Type B pancreatic cell (in vitro differentiated cells): ENCODE measurements at regions not wholly inside any gene's neighbourhood (a gene's known extent, or its start where the extent isn't known, plus 50 kb on each side); places are given as distances from the start of the nearest gene placed in this dataset.

ENCODE experiments used
- DNase-seq: peaks from one replicate; pipeline ENCODE4 v3.0.0; 2021; ENCODE audit warnings: mixed read lengths; ENCODE audit not compliant: unreplicated experiment; ENCODE audit errors: extremely low spot score
- H3K27ac Mint-ChIP-seq: 2 replicates; pipeline ENCODE4 v1.8.0; 2021; ENCODE audit warnings: mild to moderate bottlenecking, mixed read lengths
- H3K27me3 Mint-ChIP-seq: 2 replicates; pipeline ENCODE4 v1.8.0; 2021; ENCODE audit warnings: mixed read lengths
- H3K36me3 Mint-ChIP-seq: 2 replicates; pipeline ENCODE4 v1.8.0; 2021; ENCODE audit warnings: mixed read lengths
- H3K4me1 Mint-ChIP-seq: one replicate; pipeline ENCODE4 v1.8.0; 2021; ENCODE audit warnings: mixed read lengths; ENCODE audit not compliant: unreplicated experiment
- H3K4me3 Mint-ChIP-seq: 2 replicates; pipeline ENCODE4 v1.8.0; 2021; ENCODE audit warnings: mild to moderate bottlenecking, mixed read lengths
- H3K9me3 Mint-ChIP-seq: 2 replicates; pipeline ENCODE4 v1.8.0; 2021; ENCODE audit warnings: mixed read lengths
- CTCF ChIP-seq: fragments of 200-600 bp; sonication (generic); conservative IDR thresholded peaks from 2 replicates; pipeline ENCODE4 v1.5.0; 2021; ENCODE audit warnings: antibody characterized with exemption, mild to moderate bottlenecking

DNA sequence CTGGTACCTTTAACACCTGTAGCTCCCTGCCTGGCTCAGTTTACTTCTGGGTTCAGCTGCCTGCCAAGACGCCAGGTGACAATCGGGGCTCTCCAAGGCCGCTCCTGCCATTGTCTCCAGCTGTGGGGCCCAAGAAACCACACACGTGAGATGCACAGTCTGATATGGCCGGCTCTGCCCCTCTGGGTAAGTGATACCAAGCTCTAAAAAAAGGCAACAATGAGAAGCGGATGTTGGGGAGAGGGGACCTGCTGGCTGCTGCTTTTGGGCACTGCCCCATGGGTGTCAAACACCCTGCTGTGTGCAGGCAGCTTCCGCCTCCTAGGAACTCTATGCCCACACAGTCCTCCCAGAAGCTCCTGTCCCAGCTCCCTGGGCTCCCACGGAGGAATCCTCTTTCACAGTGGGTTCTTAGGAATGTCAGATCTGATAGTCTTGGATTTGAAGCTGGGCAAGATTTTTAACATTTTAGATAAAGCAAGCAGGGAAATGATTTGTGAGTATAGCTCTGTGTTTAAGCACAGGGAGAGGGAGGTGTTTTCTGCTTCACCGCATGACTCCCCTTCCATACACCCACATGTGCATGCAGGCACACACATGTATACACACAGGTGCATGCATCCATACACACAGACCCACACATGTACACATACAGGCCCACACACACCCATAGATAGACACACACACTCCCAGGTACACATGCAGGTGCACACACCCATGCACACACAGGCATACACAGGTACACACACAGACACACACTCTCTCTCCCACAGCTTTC lies 1135.8 kb downstream of the BCL11B start:
- H3K4me3 Mint-ChIP-seq, result no peak overlapping the region
- no peaks in the 10 kb centered on the region for H3K9me3 Mint-ChIP-seq
- peaks cover 40% of the 10 kb centered on the region for H3K4me1 Mint-ChIP-seq
- no peak for DNase-seq
- no peaks in the 10 kb centered on the region for H3K36me3 Mint-ChIP-seq
- H3K27me3 Mint-ChIP-seq, result peaks cover 41% of the 10 kb centered on the region
- no peak overlapping the region for H3K27ac Mint-ChIP-seq
- TF ChIP-seq CTCF, result no peak

DNA sequence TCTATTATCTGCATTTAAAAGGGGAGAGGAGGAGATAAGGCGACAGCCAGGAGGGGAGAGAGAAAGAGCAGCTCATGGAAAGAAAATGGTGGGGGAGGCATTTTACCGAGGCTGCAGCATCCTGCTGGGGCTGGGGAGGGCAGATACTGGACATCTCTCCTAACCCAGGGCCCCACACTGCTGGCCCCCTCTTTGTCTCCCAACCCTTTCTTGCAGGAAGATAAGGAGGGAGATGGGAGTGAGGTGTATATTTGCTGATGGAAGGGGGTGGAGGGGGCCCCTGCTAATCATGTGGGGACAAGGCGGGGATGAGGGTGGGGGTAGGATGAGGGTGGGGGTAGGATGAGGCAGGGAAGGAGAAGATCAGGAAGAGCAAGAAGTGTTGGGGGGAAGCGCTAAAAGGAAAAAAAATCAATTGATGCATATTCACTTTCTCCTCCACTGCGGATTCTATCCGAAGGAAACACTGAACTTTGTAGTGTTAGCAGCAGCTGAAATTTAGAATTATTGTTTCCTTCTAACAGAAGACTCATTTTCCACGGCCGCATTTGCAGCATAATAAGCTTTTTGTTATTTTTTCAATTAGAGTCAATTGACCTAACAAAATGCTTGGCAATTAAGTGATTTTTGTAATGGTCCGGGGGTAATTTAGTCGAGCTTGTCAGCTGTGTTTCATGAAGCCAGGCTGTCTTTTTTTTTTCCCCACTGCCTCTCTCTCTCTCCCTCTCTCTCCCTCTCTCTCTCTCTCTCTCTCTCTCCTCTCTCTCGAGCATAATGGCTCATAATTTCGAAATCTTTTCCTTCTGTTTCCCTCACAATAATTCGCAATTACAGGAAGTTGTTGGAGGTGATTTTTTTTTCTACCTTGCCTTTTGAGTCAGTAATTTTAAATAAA lies 1134.6 kb downstream of the BCL11B start:
- peaks cover 40% of the 10 kb centered on the region for H3K4me1 Mint-ChIP-seq
- peaks cover 37% of the 10 kb centered on the region for H3K27me3 Mint-ChIP-seq
- H3K4me3 Mint-ChIP-seq, result peak overlapping the region; percentile 72
- H3K9me3 Mint-ChIP-seq, result no peaks in the 10 kb centered on the region
- no peak for DNase-seq
- TF ChIP-seq CTCF, result no peak
- H3K36me3 Mint-ChIP-seq, result no peaks in the 10 kb centered on the region
- H3K27ac Mint-ChIP-seq, result peak overlapping the region; percentile 52

- Mint-ChIP-seq H3K4me1 (peaks cover 40% of the 10 kb centered on the region), H3K9me3 (no peaks in the 10 kb centered on the region), H3K4me3 (peak overlapping the region; percentile 20), H3K27ac (no peak overlapping the region), H3K27me3 (peaks cover 32% of the 10 kb centered on the region), H3K36me3 (no peaks in the 10 kb centered on the region)
- no peak for DNase-seq
- peak; percentile 80 for TF ChIP-seq CTCF
Observed at GRCh38 chr14:98138666-98139065, 1133.3 kb downstream of the BCL11B start.

GRCh38 chr14:98140862-98141530 lies 1131.0 kb downstream of the BCL11B start:
- H3K9me3 Mint-ChIP-seq, result no peaks in the 10 kb centered on the region
- no peak overlapping the region for H3K27ac Mint-ChIP-seq
- no peak overlapping the region for H3K4me3 Mint-ChIP-seq
- H3K4me1 Mint-ChIP-seq, result peaks cover 31% of the 10 kb centered on the region
- DNase-seq, result no peak
- no peak for TF ChIP-seq CTCF
- peaks cover 19% of the 10 kb centered on the region for H3K27me3 Mint-ChIP-seq
- H3K36me3 Mint-ChIP-seq, result no peaks in the 10 kb centered on the region

DNA sequence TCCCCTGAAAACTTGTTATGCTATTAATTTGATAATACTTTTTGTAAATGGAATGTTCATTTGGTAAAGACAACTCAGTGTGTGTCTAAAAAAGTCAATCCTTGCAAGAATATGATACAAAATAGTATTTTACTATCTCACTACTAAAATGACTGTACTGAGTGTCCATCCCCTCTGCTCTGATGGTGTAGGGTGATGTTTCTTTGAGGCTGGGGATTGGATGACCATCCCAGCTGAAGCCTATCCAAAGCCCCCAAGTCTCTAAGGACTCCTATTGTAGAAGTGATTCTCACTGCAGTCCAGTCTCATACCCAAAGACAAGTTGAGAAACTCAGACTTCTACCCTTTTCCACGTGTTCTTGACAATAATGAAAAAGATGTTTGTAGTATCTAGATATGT lies 1128.4 kb downstream of the BCL11B start:
- Mint-ChIP-seq H3K9me3 (no peaks in the 10 kb centered on the region), H3K27ac (no peak overlapping the region), H3K4me1 (peaks cover 5% of the 10 kb centered on the region), H3K27me3 (peaks cover 9% of the 10 kb centered on the region), H3K36me3 (no peaks in the 10 kb centered on the region), H3K4me3 (no peak overlapping the region)
- DNase-seq, result no peak
- TF ChIP-seq CTCF, result no peak
